ENCODE measurements at regions not wholly inside any gene's neighbourhood (a gene's known extent, or its start where the extent isn't known, plus 50 kb on each side); places are given as distances from the start of the nearest gene placed in this dataset.

- Histone ChIP-seq H3K27me3 (ENCODE audit: insufficient read depth, low read length, poor library complexity, severe bottlenecking) (no peaks in the 10 kb centered on the region), H3K4me1 (ENCODE audit: insufficient read depth, low read length) (no peaks in the 10 kb centered on the region), H3K27ac (ENCODE audit: low read depth, low read length) (no peak overlapping the region), H3K9me3 (ENCODE audit: low read length) (no peaks in the 10 kb centered on the region), H3K36me3 (ENCODE audit: insufficient read depth, low read length) (no peaks in the 10 kb centered on the region), H3K4me3 (ENCODE audit: low read length) (no peak overlapping the region)
- DNase-seq = no peak
- CTCF ChIA-PET = no interaction called here
- no peak overlapping the region for H3K4me3 Mint-ChIP-seq
- POLR2A ChIA-PET = interaction anchor here (0.7 kb wide), 1 partner anchor 105 kb away, joined by 5 read pairs; no protein-coding TSS in a partner anchor
- H3K27me3 Mint-ChIP-seq = no peaks in the 10 kb centered on the region
- H3K36me3 Mint-ChIP-seq = no peaks in the 10 kb centered on the region
- H3K4me1 Mint-ChIP-seq = peaks cover 0 to 7% (median 1%) of the 10 kb centered on the region in 3 donors
- no peak overlapping the region for H3K27ac Mint-ChIP-seq
- no peaks in the 10 kb centered on the region for H3K9me3 Mint-ChIP-seq
Measured at GRCh38 chr18:68469049-68469625, 245.8 kb downstream of the TMX3 start.

GRCh38 chr18:68467957-68468356 is 247.0 kb downstream of the TMX3 start:
- Mint-ChIP-seq H3K9me3 (no peaks in the 10 kb centered on the region), H3K4me1 (peaks cover 0 to 7% (median 1%) of the 10 kb centered on the region in 3 donors), H3K36me3 (no peaks in the 10 kb centered on the region), H3K27me3 (no peaks in the 10 kb centered on the region), H3K27ac (peak overlapping the region in 1 of 8 donors; percentile 2), H3K4me3 (peak overlapping the region in 1 of 7 donors; percentile 50)
- DNase-seq = no peak
- H3K27ac ChIP-seq (ENCODE audit: low read depth, low read length) = no peak overlapping the region
- ChIA-PET POLR2A (no interaction called here), CTCF (no interaction called here)
- H3K4me1 ChIP-seq (ENCODE audit: insufficient read depth, low read length) = no peaks in the 10 kb centered on the region
- H3K27me3 ChIP-seq (ENCODE audit: insufficient read depth, low read length, poor library complexity, severe bottlenecking) = no peaks in the 10 kb centered on the region
- H3K4me3 ChIP-seq (ENCODE audit: low read length) = no peak overlapping the region
- H3K9me3 ChIP-seq (ENCODE audit: low read length) = no peaks in the 10 kb centered on the region
- H3K36me3 ChIP-seq (ENCODE audit: insufficient read depth, low read length) = no peaks in the 10 kb centered on the region

DNA sequence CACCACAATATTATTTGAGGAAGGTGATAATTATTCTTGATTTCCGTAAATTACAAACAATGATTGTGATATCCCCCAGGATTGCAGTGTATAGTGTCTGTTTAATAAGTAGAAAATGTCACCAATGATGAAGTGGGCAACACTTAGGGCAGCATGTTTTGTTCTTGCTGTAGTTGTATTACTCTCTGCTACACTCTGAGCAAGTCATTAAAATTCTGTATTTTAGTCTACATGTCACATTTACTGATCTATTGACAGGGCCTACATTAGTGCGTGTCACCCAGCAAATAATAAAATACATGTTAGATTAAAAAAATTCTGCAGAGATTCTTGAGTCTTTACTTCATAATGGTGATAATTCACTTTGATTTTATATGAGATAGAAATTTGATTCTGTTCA is 247.6 kb downstream of the TMX3 start:
- Histone ChIP-seq H3K27me3 (ENCODE audit: insufficient read depth, low read length, poor library complexity, severe bottlenecking) (no peaks in the 10 kb centered on the region), H3K4me1 (ENCODE audit: insufficient read depth, low read length) (no peaks in the 10 kb centered on the region), H3K4me3 (ENCODE audit: low read length) (no peak overlapping the region), H3K27ac (ENCODE audit: low read depth, low read length) (no peak overlapping the region), H3K9me3 (ENCODE audit: low read length) (no peaks in the 10 kb centered on the region), H3K36me3 (ENCODE audit: insufficient read depth, low read length) (no peaks in the 10 kb centered on the region)
- no peaks in the 10 kb centered on the region for H3K36me3 Mint-ChIP-seq
- H3K4me1 Mint-ChIP-seq = peaks cover 0 to 7% (median 1%) of the 10 kb centered on the region in 3 donors
- no peaks in the 10 kb centered on the region for H3K9me3 Mint-ChIP-seq
- H3K27ac Mint-ChIP-seq = no peak overlapping the region
- no peaks in the 10 kb centered on the region for H3K27me3 Mint-ChIP-seq
- no peak overlapping the region for H3K4me3 Mint-ChIP-seq
- POLR2A ChIA-PET = no interaction called here
- DNase-seq = no peak
- CTCF ChIA-PET = no interaction called here

GRCh38 chr18:68466672-68467071 is 248.2 kb downstream of the TMX3 start:
- peaks cover 0 to 7% (median 1%) of the 10 kb centered on the region in 3 donors for H3K4me1 Mint-ChIP-seq
- H3K4me1 ChIP-seq (ENCODE audit: insufficient read depth, low read length) = no peaks in the 10 kb centered on the region
- DNase-seq = no peak
- H3K9me3 ChIP-seq (ENCODE audit: low read length) = no peaks in the 10 kb centered on the region
- no peaks in the 10 kb centered on the region for H3K36me3 ChIP-seq (ENCODE audit: insufficient read depth, low read length)
- H3K4me3 Mint-ChIP-seq = no peak overlapping the region
- no peak overlapping the region for H3K4me3 ChIP-seq (ENCODE audit: low read length)
- no peak overlapping the region for H3K27ac Mint-ChIP-seq
- H3K36me3 Mint-ChIP-seq = no peaks in the 10 kb centered on the region
- ChIA-PET CTCF (no interaction called here), POLR2A (no interaction called here)
- H3K27me3 ChIP-seq (ENCODE audit: insufficient read depth, low read length, poor library complexity, severe bottlenecking) = no peaks in the 10 kb centered on the region
- H3K27me3 Mint-ChIP-seq = no peaks in the 10 kb centered on the region
- H3K27ac ChIP-seq (ENCODE audit: low read depth, low read length) = no peak overlapping the region
- H3K9me3 Mint-ChIP-seq = no peaks in the 10 kb centered on the region

- Histone ChIP-seq H3K27ac (ENCODE audit: low read depth, low read length) (no peak overlapping the region), H3K36me3 (ENCODE audit: insufficient read depth, low read length) (no peaks in the 10 kb centered on the region), H3K4me3 (ENCODE audit: low read length) (no peak overlapping the region), H3K9me3 (ENCODE audit: low read length) (no peaks in the 10 kb centered on the region), H3K4me1 (ENCODE audit: insufficient read depth, low read length) (no peaks in the 10 kb centered on the region), H3K27me3 (ENCODE audit: insufficient read depth, low read length, poor library complexity, severe bottlenecking) (no peaks in the 10 kb centered on the region)
- H3K27ac Mint-ChIP-seq = no peak overlapping the region
- peaks cover 0 to 2% (median 0%) of the 10 kb centered on the region in 3 donors for H3K4me1 Mint-ChIP-seq
- H3K4me3 Mint-ChIP-seq = no peak overlapping the region
- no peaks in the 10 kb centered on the region for H3K36me3 Mint-ChIP-seq
- ChIA-PET CTCF (no interaction called here), POLR2A (no interaction called here)
- H3K27me3 Mint-ChIP-seq = no peaks in the 10 kb centered on the region
- no peaks in the 10 kb centered on the region for H3K9me3 Mint-ChIP-seq
- no peak for DNase-seq
Measured at GRCh38 chr18:68462766-68463165, 252.1 kb downstream of the TMX3 start.

DNA sequence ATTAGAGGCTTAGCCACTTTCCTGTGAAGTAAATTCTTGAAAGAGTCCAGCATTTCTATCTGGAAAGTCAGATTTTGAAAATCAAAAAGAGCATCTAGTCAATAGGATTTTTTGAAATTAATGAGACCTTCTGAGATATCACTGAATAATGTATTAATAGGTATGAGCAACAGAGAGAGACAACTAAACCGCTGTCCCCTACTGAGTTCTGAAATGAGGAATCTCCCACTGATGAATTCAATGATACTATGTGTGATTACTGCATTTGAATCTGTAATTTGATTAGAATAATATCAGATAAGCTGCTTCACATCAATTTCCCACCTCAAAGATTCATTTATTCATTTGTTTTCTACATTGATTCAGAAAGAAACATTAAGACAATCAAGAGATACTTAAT is 252.8 kb downstream of the TMX3 start:
- no peak for DNase-seq
- ChIA-PET CTCF (no interaction called here), POLR2A (no interaction called here)
- no peaks in the 10 kb centered on the region for H3K4me1 ChIP-seq (ENCODE audit: insufficient read depth, low read length)
- no peaks in the 10 kb centered on the region for H3K27me3 ChIP-seq (ENCODE audit: insufficient read depth, low read length, poor library complexity, severe bottlenecking)
- Mint-ChIP-seq H3K4me1 (no peaks in the 10 kb centered on the region), H3K36me3 (no peaks in the 10 kb centered on the region), H3K27ac (no peak overlapping the region), H3K9me3 (no peaks in the 10 kb centered on the region), H3K4me3 (no peak overlapping the region), H3K27me3 (no peaks in the 10 kb centered on the region)
- H3K4me3 ChIP-seq (ENCODE audit: low read length) = no peak overlapping the region
- no peaks in the 10 kb centered on the region for H3K9me3 ChIP-seq (ENCODE audit: low read length)
- no peak overlapping the region for H3K27ac ChIP-seq (ENCODE audit: low read depth, low read length)
- no peaks in the 10 kb centered on the region for H3K36me3 ChIP-seq (ENCODE audit: insufficient read depth, low read length)

DNA sequence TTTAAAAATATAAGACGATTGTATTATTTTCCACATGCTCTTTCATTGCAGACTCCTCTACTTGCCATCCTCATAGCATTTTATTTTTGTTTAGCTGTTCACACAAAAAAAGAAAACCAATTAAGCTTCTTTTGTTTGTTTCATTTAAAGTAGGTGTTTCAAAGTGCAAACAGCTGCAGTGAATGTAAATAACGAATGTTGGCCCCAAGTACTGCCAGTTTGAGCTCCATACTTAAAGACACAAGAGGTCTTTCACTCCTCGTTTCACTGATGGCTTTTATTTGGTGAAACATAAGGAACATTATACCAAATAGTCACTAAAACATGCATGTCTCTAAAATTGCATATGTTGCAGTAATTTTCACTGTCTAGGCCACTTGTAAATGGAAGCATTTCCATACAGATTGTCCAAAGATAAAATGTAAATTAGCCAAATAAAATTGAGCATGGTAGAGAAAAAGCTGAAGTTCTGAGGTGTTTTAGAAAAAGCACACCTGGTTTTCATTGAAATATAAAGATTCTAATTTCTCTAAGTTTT is 253.4 kb downstream of the TMX3 start:
- ChIA-PET CTCF (no interaction called here), POLR2A (no interaction called here)
- no peak overlapping the region for H3K27ac ChIP-seq (ENCODE audit: low read depth, low read length)
- H3K27me3 Mint-ChIP-seq = no peaks in the 10 kb centered on the region
- H3K36me3 ChIP-seq (ENCODE audit: insufficient read depth, low read length) = no peaks in the 10 kb centered on the region
- H3K9me3 Mint-ChIP-seq = no peaks in the 10 kb centered on the region
- H3K4me1 ChIP-seq (ENCODE audit: insufficient read depth, low read length) = no peaks in the 10 kb centered on the region
- H3K4me3 ChIP-seq (ENCODE audit: low read length) = no peak overlapping the region
- H3K36me3 Mint-ChIP-seq = no peaks in the 10 kb centered on the region
- no peak for DNase-seq
- no peaks in the 10 kb centered on the region for H3K9me3 ChIP-seq (ENCODE audit: low read length)
- no peaks in the 10 kb centered on the region for H3K27me3 ChIP-seq (ENCODE audit: insufficient read depth, low read length, poor library complexity, severe bottlenecking)
- H3K27ac Mint-ChIP-seq = no peak overlapping the region
- no peak overlapping the region for H3K4me3 Mint-ChIP-seq
- no peaks in the 10 kb centered on the region for H3K4me1 Mint-ChIP-seq

- H3K27me3 ChIP-seq (ENCODE audit: insufficient read depth, low read length, poor library complexity, severe bottlenecking) = no peaks in the 10 kb centered on the region
- Mint-ChIP-seq H3K36me3 (no peaks in the 10 kb centered on the region), H3K27ac (no peak overlapping the region), H3K4me1 (no peaks in the 10 kb centered on the region), H3K27me3 (no peaks in the 10 kb centered on the region), H3K9me3 (peaks cover 0 to 4% (median 0%) of the 10 kb centered on the region in 5 donors), H3K4me3 (no peak overlapping the region)
- CTCF ChIA-PET = interaction anchor here (0.6 kb wide), 1 partner anchor 25 kb away, joined by 4 read pairs; no protein-coding TSS in a partner anchor
- no peak overlapping the region for H3K4me3 ChIP-seq (ENCODE audit: low read length)
- no peak for DNase-seq
- no peaks in the 10 kb centered on the region for H3K4me1 ChIP-seq (ENCODE audit: insufficient read depth, low read length)
- H3K27ac ChIP-seq (ENCODE audit: low read depth, low read length) = no peak overlapping the region
- no peaks in the 10 kb centered on the region for H3K36me3 ChIP-seq (ENCODE audit: insufficient read depth, low read length)
- no peaks in the 10 kb centered on the region for H3K9me3 ChIP-seq (ENCODE audit: low read length)
- POLR2A ChIA-PET = no interaction called here
Measured at GRCh38 chr18:68459968-68460367, 254.9 kb downstream of the TMX3 start.

Measured in CD8-positive, alpha-beta memory T cell (primary cell).